ENCODE measurements at regions not wholly inside any gene's neighbourhood (a gene's known extent, or its start where the extent isn't known, plus 50 kb on each side); places are given as distances from the start of the nearest gene placed in this dataset.

- no peak for DNase-seq
These were observed 82.9 kb downstream of the HES1 start for GRCh38 chr3:194218646-194219453.

GRCh38 chr3:194219826-194220410, 84.0 kb downstream of the HES1 start:
- ATAC-seq (no peak), DNase-seq (no peak)

More at GRCh38 chr3:194218646-194219453, 82.9 kb downstream of the HES1 start:
- ATAC-seq, result no peak

GRCh38 chr3:194220901-194221326, 85.0 kb downstream of the HES1 start:
- ATAC-seq, result no peak
- DNase-seq, result no peak

DNA sequence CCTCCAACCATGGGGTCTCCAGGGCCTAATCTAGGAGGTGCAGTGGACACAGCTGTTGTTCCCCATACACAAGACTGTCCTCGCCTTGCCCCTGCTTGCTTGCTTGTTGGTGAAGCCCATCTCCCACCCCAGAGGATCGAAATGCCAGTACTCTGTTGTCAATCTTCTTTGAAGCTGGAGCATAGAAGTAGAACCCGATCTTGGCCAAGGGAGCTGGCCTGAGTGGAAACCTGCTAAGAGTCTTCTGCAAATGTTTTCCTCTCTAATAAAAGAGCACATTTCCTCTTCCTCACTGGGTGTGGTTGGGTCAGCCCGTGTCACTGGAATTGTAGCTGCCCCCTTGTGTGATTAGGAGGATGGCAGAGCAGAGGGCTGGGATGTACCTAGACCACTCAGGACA, 85.4 kb downstream of the HES1 start:
- no peak for DNase-seq
- ATAC-seq, result no peak

DNA sequence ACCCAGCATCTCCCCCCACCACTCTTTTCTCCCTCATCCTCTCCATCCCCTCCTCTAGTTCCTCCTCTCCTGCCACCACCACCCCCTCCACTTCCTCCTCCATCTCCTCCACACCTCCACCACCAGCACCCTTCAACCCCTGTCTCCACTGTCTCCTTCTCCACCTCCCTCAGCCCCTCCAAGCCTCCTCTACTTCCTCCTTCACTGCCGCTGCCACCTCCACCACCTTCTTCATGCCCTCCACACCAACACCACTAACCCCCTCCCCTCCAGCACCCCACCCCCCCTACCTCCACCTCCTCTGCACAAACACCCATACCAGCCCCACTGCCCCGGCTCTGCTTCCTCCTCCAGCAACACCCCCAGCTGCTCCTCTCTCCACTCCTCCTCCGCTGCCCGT, 88.0 kb downstream of the HES1 start:
- DNase-seq (no peak), ATAC-seq (no peak)

- DNase-seq (no peak), ATAC-seq (no peak)
These were observed 88.8 kb downstream of the HES1 start for GRCh38 chr3:194224471-194225417.

DNA sequence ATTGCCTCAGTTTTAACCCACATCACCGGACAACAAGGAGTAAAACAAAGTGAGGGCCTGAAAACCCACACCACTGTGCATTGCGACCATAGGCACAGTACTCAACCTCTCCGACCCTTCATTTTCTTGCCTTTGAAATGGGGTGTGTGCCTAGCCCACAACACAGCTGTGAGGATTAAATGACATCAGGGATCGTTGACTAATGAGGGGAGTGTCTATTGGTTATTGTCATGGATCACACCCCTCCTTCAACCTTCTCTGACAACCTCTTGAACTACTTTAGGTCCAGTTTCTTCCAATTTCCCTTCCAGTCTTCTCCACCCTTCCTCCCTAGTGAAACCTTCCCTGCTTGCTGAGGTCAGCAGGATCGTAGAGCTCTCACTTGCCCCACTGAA, 89.5 kb downstream of the HES1 start:
- ATAC-seq (no peak), DNase-seq (no peak)

GRCh38 chr3:194225988-194226663, 90.2 kb downstream of the HES1 start:
- no peak for ATAC-seq
- no peak for DNase-seq

- ATAC-seq, result no peak
- no peak for DNase-seq
These were observed 96.2 kb downstream of the HES1 start for GRCh38 chr3:194231929-194232832.

- DNase-seq (no peak), ATAC-seq (no peak)
These were observed 97.2 kb downstream of the HES1 start for GRCh38 chr3:194233150-194233549.

DNA sequence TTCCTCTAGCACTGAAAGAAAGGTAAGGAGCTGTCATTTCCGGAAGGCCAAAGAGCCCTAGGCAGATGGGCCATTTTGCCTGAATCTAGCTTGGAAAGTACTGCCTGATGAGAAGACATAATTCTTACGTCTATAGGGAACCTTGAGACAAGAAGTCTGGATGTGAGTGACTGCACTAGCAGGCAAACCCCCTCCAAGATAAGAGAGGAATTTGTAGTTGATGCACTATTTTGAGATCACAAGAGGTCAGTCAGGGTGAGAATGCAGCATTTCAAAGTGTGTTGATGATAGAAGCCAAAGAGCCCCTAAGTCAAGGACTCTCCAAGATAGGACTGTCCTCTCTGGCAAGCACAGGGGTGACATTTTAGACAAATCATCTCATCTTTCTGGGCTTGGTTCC, 99.2 kb downstream of the HES1 start:
- no peak for ATAC-seq

DNA sequence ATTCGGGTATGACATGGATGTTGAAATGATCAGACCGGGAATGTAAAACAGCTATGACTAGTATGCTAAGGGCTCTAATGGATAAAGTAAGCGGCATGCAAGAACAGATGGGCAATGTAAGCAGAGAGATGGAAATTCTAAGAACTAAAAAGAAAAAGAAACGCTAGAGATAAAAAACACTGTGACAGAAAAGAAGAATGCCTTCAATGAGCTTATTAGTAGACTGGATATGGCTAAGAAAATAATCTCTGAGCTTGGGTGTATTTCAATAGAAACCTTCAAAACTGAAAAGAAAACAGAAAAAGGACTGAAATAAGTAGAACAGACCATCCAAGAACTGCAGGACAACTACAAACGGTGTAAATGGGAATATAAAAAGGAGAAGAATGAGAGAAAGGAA, 101.2 kb downstream of the HES1 start:
- no peak for DNase-seq
- ATAC-seq, result no peak

More for the DNA sequence above, 99.2 kb downstream of the HES1 start:
- DNase-seq, result no peak

GRCh38 chr3:194240766-194241165, 104.8 kb downstream of the HES1 start:
- DNase-seq (no peak), ATAC-seq (no peak)

DNA sequence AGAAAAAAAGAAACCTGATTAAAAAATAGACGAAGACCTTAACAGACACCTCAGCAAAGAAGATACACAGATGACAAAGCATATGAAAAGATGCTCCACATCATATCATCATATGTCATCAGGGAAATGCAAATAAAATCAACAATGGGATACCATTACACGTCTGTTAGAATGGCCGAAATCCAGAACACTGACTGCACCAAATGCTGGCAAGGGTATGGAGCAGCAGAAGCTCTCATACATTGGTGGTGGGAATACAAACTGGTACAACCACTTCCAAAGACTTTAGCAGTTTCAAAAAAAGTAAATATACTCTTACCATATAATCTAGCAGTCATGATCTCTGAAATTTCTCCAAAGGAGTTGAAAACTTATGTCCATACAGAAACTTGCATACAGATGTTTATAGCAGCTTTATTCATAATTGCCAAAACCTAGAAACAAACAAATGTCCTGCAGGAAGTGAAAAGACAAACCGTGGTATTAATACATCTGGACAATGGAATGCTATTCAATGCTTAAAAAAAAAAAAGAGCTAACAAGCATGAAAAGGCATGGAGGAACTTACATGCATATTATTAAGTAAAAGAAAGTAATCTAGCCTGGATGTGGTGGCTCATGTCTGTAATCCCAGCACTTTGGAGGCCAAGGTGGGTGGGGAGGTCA, 107.4 kb downstream of the HES1 start:
- ATAC-seq, result no peak
- no peak for DNase-seq

- ATAC-seq (no peak), DNase-seq (no peak)
These were observed 107.0 kb downstream of the CPN2 start for GRCh38 chr3:194244167-194244566.

GRCh38 chr3:194245474-194245873, 105.7 kb downstream of the CPN2 start:
- no peak for DNase-seq
- ATAC-seq, result no peak

DNA sequence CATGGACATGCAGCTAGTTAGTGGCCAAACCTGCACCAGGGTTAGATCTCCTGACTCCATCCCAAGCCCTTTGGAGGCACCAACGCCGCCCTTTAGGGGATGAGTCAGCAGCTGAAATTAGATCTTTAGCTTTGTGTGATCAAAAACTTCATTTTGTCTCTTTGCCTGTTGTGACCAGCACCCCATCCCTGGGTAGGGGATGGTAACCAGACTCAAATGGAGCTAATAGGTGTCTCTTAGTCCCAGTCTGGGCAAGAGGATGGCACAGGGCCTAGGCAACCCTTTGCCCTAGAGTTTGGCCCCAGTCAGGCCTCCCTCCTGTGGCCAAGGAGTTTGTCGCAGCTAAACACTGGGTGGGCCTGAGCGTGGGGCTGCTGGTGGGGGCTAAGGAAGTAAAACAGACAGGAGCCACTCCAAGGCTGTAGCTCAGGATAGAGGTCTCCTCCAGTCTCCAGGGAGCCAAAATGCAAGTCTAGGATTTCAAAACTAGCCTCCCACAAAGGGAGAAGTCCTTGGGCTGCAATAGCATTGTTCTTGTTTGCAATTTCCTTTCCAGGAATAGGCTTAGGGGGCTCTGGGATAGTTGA, 105.1 kb downstream of the CPN2 start:
- ATAC-seq, result no peak
- no peak for DNase-seq

DNA sequence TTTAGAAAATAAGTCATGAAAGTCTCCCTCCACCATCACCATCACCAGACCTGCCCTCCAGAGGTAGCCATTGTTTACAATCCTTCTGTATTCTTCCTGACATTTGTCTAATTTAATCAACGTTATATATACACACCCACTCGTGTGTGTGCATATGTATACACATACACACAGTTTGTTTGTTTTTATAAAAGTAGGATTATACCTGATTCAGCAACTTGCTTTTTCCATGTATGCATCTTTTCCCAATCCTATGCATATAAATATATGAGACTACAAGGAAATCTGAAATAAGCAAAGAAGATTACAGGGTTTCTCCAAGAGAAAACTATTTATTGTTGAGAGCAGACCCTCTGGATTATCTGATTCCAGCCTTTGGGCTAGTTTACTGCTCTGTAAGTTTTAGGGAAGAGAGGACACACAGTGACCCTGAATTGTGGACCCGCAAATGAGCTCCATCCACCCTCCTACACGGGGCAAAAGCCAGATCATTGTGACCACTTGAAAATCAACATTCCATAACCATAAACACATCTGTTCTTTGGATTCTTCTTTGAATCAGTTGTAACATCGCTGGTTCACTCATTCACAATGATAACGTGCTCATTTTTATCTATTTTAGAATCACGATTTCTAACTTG, 104.3 kb downstream of the CPN2 start:
- ATAC-seq (no peak), DNase-seq (no peak)

GRCh38 chr3:194247350-194247740, 103.8 kb downstream of the CPN2 start:
- DNase-seq (no peak), ATAC-seq (no peak)
